ENCODE measurements at regions not wholly inside any gene's neighbourhood (a gene's known extent, or its start where the extent isn't known, plus 50 kb on each side); places are given as distances from the start of the nearest gene placed in this dataset.

DNA sequence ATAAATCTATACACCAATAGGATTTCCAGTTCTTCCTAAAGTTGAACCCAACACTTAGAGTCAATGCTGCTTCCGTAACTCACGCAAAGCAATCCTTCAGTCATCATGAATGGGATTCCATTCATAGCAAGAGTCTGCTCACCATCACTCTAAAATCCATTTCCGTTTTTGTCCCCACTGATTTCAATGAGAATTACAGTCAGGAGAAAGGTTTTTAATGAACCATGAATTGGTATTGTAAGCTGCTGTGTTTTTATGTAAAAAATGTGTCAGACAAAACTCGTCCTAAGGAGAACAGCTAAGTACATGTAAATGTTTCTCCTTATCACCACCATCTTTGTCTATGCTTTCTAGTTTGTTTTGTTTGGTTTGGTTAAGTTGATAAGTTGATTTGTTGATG, 391.5 kb downstream of the IRS1 start:
- Histone ChIP-seq H3K9ac (ENCODE audit: low read depth in 2 of 2, low read length in 2 of 2) (no peak overlapping the region), H3K4me3 (no peak overlapping the region), H3K27ac (no peak overlapping the region), H3K9me3 (no peaks in the 10 kb centered on the region), H3K36me3 (no peaks in the 10 kb centered on the region), H3K4me1 (no peaks in the 10 kb centered on the region), H3K27me3 (no peaks in the 10 kb centered on the region)
- intact Hi-C loops (cut with DNase I), result no loop called here
- TF ChIP-seq, protein P1, sequence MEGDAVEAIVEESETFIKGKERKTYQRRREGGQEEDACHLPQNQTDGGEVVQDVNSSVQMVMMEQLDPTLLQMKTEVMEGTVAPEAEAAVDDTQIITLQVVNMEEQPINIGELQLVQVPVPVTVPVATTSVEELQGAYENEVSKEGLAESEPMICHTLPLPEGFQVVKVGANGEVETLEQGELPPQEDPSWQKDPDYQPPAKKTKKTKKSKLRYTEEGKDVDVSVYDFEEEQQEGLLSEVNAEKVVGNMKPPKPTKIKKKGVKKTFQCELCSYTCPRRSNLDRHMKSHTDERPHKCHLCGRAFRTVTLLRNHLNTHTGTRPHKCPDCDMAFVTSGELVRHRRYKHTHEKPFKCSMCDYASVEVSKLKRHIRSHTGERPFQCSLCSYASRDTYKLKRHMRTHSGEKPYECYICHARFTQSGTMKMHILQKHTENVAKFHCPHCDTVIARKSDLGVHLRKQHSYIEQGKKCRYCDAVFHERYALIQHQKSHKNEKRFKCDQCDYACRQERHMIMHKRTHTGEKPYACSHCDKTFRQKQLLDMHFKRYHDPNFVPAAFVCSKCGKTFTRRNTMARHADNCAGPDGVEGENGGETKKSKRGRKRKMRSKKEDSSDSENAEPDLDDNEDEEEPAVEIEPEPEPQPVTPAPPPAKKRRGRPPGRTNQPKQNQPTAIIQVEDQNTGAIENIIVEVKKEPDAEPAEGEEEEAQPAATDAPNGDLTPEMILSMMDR (IDR thresholded peaks at IDR 0.05), result no peak
- no peak for DNase-seq

DNA sequence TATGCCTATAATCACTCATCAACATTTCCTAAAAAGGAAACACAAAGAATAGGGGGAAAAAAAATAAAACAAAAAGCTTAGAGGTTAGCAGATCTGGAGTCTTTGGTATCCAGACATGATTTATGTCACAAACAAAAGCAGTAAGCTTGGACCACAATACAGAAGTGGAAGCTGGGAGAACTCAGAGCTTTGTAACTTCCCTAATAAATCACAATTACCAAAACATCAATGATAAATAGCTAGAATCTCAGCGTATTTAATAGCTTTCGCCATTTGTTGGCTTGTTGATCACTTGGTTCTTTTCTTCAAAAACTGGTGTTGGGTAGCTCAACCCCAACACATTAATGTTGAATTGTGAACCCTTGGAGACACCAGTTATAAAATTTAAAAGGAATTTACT, 392.5 kb downstream of the IRS1 start:
- TF ChIP-seq, protein P1 (IDR thresholded peaks at IDR 0.05), result no peak
- H3K4me1 ChIP-seq, result no peaks in the 10 kb centered on the region
- intact Hi-C loops (cut with DNase I), result no loop called here
- DNase-seq, result no peak
- H3K27ac ChIP-seq, result no peak overlapping the region
- no peak overlapping the region for H3K4me3 ChIP-seq
- no peaks in the 10 kb centered on the region for H3K36me3 ChIP-seq
- H3K9me3 ChIP-seq, result no peaks in the 10 kb centered on the region
- H3K9ac ChIP-seq (ENCODE audit: low read depth in 2 of 2, low read length in 2 of 2), result no peak overlapping the region
- H3K27me3 ChIP-seq, result no peaks in the 10 kb centered on the region

DNA sequence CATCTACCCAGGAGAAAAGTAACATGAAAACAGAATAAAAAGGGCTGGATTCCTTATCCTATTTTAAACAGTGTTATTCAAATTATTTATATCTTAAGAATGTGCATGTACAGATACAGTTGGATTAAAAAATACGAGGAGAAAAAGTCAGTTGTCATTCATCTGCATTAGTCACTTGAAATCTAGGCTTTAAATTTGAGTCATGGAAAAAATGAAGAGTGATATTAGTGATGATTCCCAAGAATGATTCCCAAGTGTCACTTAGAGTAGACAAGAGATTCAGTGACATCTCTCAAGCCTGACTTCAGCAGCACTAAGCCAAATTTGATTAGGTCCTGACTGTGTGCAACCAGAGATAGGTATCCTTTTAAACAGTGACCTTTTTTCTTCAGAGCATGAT, 394.2 kb downstream of the IRS1 start:
- H3K27ac ChIP-seq, result no peak overlapping the region
- no peaks in the 10 kb centered on the region for H3K4me1 ChIP-seq
- H3K36me3 ChIP-seq, result no peaks in the 10 kb centered on the region
- DNase-seq, result no peak
- no peak overlapping the region for H3K4me3 ChIP-seq
- no peaks in the 10 kb centered on the region for H3K27me3 ChIP-seq
- H3K9me3 ChIP-seq, result no peaks in the 10 kb centered on the region
- no peak overlapping the region for H3K9ac ChIP-seq (ENCODE audit: low read depth in 2 of 2, low read length in 2 of 2)
- intact Hi-C loops (cut with DNase I), result no loop called here
- TF ChIP-seq, protein P1 (IDR thresholded peaks at IDR 0.05), result no peak

DNA sequence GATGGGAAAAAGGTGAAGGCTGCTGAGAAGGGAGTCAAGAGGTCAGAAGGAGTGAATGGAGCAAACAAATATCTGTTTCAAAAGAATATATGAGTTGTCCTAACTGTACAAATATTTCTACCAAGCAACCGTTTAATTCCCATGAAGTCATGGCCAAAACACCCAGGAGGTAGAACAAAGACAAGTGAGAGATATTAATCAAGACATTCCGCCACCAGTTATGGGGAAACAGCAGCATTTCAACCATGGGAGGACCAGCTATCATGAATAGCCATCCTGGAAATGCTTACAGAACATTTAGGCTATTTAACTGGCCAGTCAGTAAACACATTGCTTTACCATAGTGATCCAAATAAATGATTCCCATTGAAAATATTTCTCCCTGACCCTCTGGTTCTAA, 396.3 kb downstream of the IRS1 start:
- no peaks in the 10 kb centered on the region for H3K27me3 ChIP-seq
- H3K9ac ChIP-seq (ENCODE audit: low read depth in 2 of 2, low read length in 2 of 2), result no peak overlapping the region
- no peak overlapping the region for H3K4me3 ChIP-seq
- no peaks in the 10 kb centered on the region for H3K9me3 ChIP-seq
- no peaks in the 10 kb centered on the region for H3K4me1 ChIP-seq
- intact Hi-C loops (cut with DNase I), result no loop called here
- H3K36me3 ChIP-seq, result no peaks in the 10 kb centered on the region
- DNase-seq, result no peak
- no peak overlapping the region for H3K27ac ChIP-seq
- TF ChIP-seq, protein P1 (IDR thresholded peaks at IDR 0.05), result no peak

DNA sequence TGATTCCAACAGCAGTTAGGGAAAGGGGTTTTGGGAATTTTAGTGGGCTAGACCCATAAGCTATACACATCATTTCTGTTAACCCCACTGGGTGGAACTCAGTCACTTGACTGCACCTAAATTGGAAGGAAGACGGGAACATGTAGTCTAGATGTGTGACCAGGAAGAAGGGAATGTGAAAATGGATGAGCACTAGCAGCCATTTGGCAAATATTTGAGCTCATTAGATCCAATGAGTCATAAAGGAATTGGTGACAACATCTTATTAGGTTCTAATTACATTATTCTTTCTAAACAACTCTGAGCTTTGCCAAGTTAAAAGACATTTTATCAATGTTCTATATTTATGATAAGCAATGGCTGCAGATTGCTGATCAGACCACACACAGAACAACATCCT, 400.6 kb downstream of the IRS1 start:
- intact Hi-C loops (cut with DNase I), result no loop called here
- H3K27me3 ChIP-seq, result no peaks in the 10 kb centered on the region
- TF ChIP-seq, protein P1 (IDR thresholded peaks at IDR 0.05), result no peak
- no peaks in the 10 kb centered on the region for H3K9me3 ChIP-seq
- no peak overlapping the region for H3K27ac ChIP-seq
- no peaks in the 10 kb centered on the region for H3K4me1 ChIP-seq
- H3K4me3 ChIP-seq, result no peak overlapping the region
- DNase-seq, result no peak
- no peaks in the 10 kb centered on the region for H3K36me3 ChIP-seq
- no peak overlapping the region for H3K9ac ChIP-seq (ENCODE audit: low read depth in 2 of 2, low read length in 2 of 2)

DNA sequence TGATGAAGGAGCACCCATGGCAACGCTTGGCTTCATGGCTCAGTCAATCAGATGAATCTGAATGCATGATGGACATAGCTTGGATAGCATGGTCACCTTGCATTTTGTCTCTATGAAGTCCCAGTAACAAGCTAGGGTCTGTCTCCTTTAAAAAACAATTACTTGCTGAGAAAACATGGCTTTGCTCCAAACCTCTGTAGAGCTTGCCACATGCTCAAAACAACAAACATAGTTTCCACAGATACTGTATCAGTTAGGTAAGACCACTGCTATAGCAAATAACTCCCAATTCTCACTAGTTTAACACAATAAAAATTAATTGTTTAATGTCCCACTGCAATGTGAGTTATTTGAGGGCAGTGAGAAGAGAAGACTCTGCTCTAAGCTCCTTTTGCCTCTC, 401.0 kb downstream of the IRS1 start:
- Histone ChIP-seq H3K9ac (ENCODE audit: low read depth in 2 of 2, low read length in 2 of 2) (no peak overlapping the region), H3K27me3 (no peaks in the 10 kb centered on the region), H3K9me3 (no peaks in the 10 kb centered on the region), H3K4me1 (no peaks in the 10 kb centered on the region), H3K36me3 (no peaks in the 10 kb centered on the region), H3K4me3 (no peak overlapping the region), H3K27ac (no peak overlapping the region)
- DNase-seq, result no peak
- intact Hi-C loops (cut with DNase I), result no loop called here
- TF ChIP-seq, protein P1 (IDR thresholded peaks at IDR 0.05), result no peak
